ENCODE measurements at regions not wholly inside any gene's neighbourhood (a gene's known extent, or its start where the extent isn't known, plus 50 kb on each side); places are given as distances from the start of the nearest gene placed in this dataset.

GRCh38 chr2:14292964-14293363 is 339.6 kb upstream of the LRATD1 start:
- in situ Hi-C loops (cut with HindIII; ENCODE audit: extremely low pct_ligation_motif_present, low pct_unique_long_range_greater_than_20kb) (no loop called here), intact Hi-C loops (cut with micrococcal nuclease; ENCODE audit: unreplicated experiment) (no loop called here)
- Histone ChIP-seq H3K4me1 (ENCODE audit: insufficient read depth, low read length) (peaks cover 11% of the 10 kb centered on the region; the same call in 1 of the 2 replicates), H3K36me3 (replicated peaks in 1 of 2; ENCODE audit: control insufficient read depth in 1 of 2, insufficient read depth in 2 of 2, low read length in 2 of 2) (no peaks in the 10 kb centered on the region), H3K9ac (ENCODE audit: insufficient read depth, low read depth, low read length) (no peak overlapping the region), H3K9me3 (ENCODE audit: low read length) (peaks cover 65% of the 10 kb centered on the region), H3K27ac (ENCODE audit: extremely low read length, insufficient read depth, low read length) (no peak overlapping the region), H4K20me1 (ENCODE audit: insufficient read depth, low read length) (no peaks in the 10 kb centered on the region), H2AFZ (ENCODE audit: low read length) (no peak overlapping the region), H3K4me2 (ENCODE audit: low read depth, low read length) (no peak overlapping the region), H3K27me3 (ENCODE audit: control insufficient read depth in 1 of 2, insufficient read depth in 2 of 2, low read length in 2 of 2) (no peaks in the 10 kb centered on the region), H3K4me3 (replicated peaks in 1 of 3; ENCODE audit: insufficient read depth in 1 of 3, low read depth in 2 of 3, low read length in 3 of 3) (no peak overlapping the region), H3K79me2 (ENCODE audit: insufficient read depth, low read length) (no peaks in the 10 kb centered on the region)
- no TSS peak for BruUV-seq (replicated peaks)
- TF ChIP-seq ZNF276 (CRISPR knock-in tag; IDR thresholded peaks at IDR 0.05; ENCODE audit: low read depth) (no peak), ZNF329 (CRISPR knock-in tag; IDR thresholded peaks at IDR 0.05; ENCODE audit: low read depth) (no peak), ZBTB20 (CRISPR knock-in tag; IDR thresholded peaks at IDR 0.05; ENCODE audit: borderline replicate concordance, low read depth) (no peak), PAXIP1 (CRISPR knock-in tag; conservative IDR thresholded peaks at IDR 0.05) (peak; percentile 28; the same call in 1 of the 2 replicates), HNF4A (CRISPR knock-in tag; IDR thresholded peaks at IDR 0.05) (peak; percentile 25; the same call in 1 of the 2 replicates), SOX13 (IDR thresholded peaks at IDR 0.05) (no peak), SOX13 (CRISPR knock-in tag; conservative IDR thresholded peaks at IDR 0.05 in 1 of 2, IDR thresholded peaks at IDR 0.05 in 1 of 2) (peak in 1 of 2 experiments; percentile 27; a peak in 1 of 4 replicates), TCF7 (IDR thresholded peaks at IDR 0.05; ENCODE audit: low read depth) (peak; percentile 46), ZNF552 (CRISPR knock-in tag; IDR thresholded peaks at IDR 0.05; ENCODE audit: borderline replicate concordance) (no peak), HMGA1 (CRISPR knock-in tag; conservative IDR thresholded peaks at IDR 0.05) (no peak), EP300 (IDR thresholded peaks at IDR 0.05; ENCODE audit: low read depth in 2 of 2, low read length in 2 of 2) (peak in 1 of 2 experiments; percentile 32; a peak in 1 of 4 replicates), EP300 (CRISPR knock-in tag; IDR thresholded peaks at IDR 0.05; ENCODE audit: borderline replicate concordance) (no peak)
- ATAC-seq (peak; percentile 44; the same call in 1 of the 3 replicates), FAIRE-seq (no peak), DNase-seq (ENCODE audit: low spot score) (no peak)
- ChIA-PET CTCF (ENCODE audit: low intra/inter-chr PET ratio, low total read pairs) (no interaction called here), POLR2A (no interaction called here)
- 0% methylated on average over 3 of the region's 3 CpGs for WGBS (ENCODE audit: low lambda C conversion rate)

Data from HepG2 (cell line).